ENCODE measurements at regions not wholly inside any gene's neighbourhood (a gene's known extent, or its start where the extent isn't known, plus 50 kb on each side); places are given as distances from the start of the nearest gene placed in this dataset.

DNA sequence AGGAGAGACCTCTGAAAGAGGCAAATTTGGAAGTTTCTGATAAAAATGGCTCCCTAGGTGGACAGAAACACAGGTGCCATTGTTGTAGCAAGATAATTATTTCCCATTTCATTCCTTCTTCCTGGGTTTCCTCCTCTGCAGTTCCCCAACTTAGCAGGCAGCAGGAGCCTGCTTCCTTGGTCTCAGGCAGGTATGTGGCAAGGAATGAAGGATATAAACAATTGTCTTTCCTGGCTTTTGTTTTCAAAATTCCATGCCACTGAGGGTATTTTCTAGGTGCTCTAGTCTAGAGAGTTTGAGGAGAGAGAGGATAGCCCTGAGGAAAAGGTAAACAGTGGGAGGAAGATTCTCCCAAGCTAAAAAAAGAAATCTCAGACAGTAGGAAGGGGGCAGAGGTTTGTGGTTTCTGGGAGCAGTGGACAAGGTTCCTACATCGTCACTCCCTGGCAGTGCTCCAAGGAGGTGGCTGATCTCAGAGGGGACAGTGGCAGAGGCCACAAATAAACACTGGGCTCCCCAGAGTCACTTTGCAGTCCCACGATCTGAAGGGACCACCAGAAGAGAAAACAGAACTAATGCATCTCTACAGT, 82.6 kb upstream of the IGF1 start:
- TF ChIP-seq, protein P1, sequence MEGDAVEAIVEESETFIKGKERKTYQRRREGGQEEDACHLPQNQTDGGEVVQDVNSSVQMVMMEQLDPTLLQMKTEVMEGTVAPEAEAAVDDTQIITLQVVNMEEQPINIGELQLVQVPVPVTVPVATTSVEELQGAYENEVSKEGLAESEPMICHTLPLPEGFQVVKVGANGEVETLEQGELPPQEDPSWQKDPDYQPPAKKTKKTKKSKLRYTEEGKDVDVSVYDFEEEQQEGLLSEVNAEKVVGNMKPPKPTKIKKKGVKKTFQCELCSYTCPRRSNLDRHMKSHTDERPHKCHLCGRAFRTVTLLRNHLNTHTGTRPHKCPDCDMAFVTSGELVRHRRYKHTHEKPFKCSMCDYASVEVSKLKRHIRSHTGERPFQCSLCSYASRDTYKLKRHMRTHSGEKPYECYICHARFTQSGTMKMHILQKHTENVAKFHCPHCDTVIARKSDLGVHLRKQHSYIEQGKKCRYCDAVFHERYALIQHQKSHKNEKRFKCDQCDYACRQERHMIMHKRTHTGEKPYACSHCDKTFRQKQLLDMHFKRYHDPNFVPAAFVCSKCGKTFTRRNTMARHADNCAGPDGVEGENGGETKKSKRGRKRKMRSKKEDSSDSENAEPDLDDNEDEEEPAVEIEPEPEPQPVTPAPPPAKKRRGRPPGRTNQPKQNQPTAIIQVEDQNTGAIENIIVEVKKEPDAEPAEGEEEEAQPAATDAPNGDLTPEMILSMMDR (IDR thresholded peaks at IDR 0.05) = no peak
- DNase-seq (ENCODE audit: low spot score) (no peak), ATAC-seq (ENCODE audit: low FRiP score) (no peak)

DNA sequence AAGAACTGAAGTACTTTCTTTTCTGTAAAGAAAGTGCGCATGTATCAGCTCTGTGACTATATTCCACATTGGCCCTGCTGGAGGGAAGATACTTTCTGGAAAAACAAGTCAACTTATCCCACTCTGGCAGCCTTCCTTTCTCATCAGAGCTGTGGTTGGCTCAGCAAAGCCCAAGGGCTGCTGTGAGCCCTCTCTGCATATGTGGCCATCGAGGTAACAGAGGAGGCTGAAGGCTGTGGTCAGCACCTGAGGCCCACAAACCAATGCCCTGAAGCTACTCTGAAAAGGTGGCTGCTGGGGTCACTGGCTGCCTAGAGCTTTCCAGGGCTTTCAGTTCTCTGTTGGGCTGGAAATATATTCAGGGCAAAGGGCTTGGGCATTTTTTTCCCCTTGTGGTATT, 70.8 kb upstream of the IGF1 start:
- DNase-seq (ENCODE audit: low spot score) (no peak), ATAC-seq (ENCODE audit: low FRiP score) (no peak)
- TF ChIP-seq, protein P1 (IDR thresholded peaks at IDR 0.05) = no peak

DNA sequence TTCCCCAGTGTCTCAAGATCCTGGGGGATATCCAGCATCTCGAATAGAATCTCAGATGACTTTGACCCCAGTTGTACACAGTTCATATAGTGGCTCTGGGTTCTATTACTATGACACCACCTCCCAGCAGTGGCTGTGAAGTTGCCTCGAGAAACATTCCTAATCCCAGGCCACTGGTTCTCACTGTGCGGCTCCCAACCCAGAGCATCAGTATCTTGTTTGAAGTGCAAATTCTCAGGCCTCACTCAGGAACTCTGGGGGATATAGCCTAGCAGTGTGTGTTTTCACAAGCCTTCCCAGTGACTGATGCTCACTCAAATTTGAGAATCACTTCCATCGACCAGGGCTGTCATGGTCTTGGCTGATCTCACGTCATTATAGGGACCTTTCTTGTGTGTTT, 69.3 kb upstream of the IGF1 start:
- TF ChIP-seq, protein P1 (IDR thresholded peaks at IDR 0.05) = no peak
- DNase-seq (ENCODE audit: low spot score) (no peak), ATAC-seq (ENCODE audit: low FRiP score) (no peak)

DNA sequence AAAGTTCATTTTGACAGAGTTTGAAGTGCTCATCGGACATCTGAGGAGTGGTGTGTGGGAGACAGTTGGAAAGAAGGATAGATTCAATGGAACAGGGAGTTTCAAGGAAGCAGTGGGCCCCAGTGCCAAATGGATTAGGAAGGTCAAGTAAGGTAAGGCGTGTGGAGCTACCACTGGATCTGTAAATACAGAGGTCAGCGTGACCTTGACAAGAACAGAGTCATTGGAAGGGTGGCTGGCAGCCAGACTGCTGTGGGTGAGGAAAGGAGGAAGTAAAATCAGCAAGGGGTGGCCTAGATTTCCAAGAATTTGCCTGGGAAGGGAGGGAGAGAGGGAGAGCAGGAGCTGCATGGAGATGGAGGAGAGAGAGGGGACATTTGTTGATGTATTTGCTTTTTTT, 68.2 kb upstream of the IGF1 start:
- DNase-seq (ENCODE audit: low spot score) (no peak), ATAC-seq (ENCODE audit: low FRiP score) (no peak)
- TF ChIP-seq, protein P1 (IDR thresholded peaks at IDR 0.05) = no peak

DNA sequence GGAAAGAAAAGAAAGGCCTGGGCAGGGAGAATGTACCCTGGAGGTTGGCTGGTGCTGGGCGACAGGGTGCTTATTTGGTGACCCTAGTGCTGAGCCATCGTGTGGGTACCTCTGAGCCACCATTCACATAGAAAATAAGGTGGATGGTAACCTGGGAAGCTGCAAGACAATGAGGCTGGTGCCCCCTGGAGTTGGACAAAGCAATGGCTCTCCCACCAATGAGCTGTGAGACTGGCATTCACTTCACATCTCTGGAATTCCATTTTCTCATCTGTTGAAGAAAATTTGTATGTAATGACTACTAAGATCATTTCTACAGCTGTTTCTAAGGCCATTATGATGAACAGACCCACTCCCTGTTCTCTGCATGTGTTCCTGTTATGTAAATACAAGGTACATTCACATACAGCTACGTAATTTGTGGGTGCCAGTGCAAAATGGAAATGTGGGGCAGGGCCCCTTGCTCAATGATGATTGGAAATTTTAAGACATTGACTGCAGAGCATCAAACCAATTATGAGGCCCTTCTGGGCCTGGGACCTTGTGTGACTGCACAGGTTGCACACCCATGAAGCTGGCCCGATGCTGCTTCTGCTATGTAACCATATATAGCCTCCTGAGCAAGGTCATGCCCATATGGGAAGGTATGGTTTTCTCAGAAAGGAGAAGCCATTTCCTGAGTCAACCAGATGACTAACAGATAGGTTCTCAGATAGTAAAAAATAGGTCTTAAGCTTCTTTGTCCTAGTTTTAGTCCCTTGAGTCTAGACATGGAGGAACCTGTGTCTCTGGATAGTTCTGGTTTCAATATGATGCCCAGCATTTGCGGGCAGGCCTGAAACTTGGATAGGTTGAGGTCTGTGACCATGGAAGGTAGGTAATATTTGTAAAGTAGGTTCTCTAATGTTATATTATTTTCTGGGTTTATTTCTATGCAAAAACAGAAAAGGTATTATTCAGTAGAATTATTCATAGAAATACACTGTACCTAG, 63.4 kb upstream of the IGF1 start:
- ATAC-seq (ENCODE audit: low FRiP score) = no peak
- TF ChIP-seq, protein P1 (IDR thresholded peaks at IDR 0.05) = no peak

DNA sequence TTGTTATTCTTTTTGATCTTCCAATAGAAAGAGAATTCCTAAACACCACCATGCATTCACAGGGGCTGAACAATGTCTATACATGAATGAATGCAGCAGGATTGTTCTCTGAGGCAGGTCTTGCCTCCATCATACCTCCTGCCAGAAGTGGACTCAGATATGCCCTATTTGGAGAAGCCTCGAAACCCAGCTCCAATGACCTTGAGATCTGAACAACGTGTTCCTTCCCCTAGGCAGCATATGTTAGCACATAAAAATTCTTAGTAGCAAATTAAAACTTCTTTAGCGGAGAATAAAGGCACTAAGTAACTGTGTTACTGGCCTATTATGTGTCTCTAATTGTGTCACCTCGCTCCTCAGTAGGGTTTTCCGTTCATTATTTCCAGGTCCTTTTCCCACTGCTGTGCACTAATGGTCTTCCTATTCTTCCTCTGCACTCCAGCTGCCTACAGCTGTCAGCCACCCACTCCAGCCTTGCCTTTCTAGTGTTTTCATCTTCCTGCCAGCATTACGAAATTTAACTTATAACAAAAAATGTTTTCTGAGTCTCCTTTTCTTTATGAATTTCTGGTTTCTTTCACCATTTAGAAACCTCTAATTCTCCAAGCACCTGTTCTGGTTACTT, 62.6 kb upstream of the IGF1 start:
- DNase-seq (ENCODE audit: low spot score) = no peak
- ATAC-seq (ENCODE audit: low FRiP score) = no peak
- TF ChIP-seq, protein P1 (IDR thresholded peaks at IDR 0.05) = no peak

More for the DNA sequence above, 63.4 kb upstream of the IGF1 start:
- DNase-seq (ENCODE audit: low spot score) = no peak

Data from omental fat pad (tissue), 3 donors.